Hepatocyte (in vitro differentiated cells): ENCODE measurements at regions not wholly inside any gene's neighbourhood (a gene's known extent, or its start where the extent isn't known, plus 50 kb on each side); places are given as distances from the start of the nearest gene placed in this dataset.

Source experiments
- EZH2 ChIP-seq: fragments of 200-600 bp; sonication (generic); IDR thresholded peaks from 2 replicates; pipeline ENCODE4 v1.6.1; 2016; ENCODE audit warnings: antibody characterized with exemption, mild to moderate bottlenecking, borderline replicate concordance
- EZH2phosphoT487 ChIP-seq: fragments of 200-600 bp; sonication (generic); IDR thresholded peaks from one replicate; pipeline ENCODE4 v1.6.1; 2018; ENCODE audit warnings: antibody characterized with exemption, mild to moderate bottlenecking, low read depth, moderate library complexity; ENCODE audit not compliant: unreplicated experiment, severe bottlenecking
- TF ChIP-seq, protein P1 (sequence below): fragments of 200-600 bp; sonication (generic); IDR thresholded peaks from 2 replicates; pipeline ENCODE4 v1.5.1; 2016; ENCODE audit warnings: antibody characterized with exemption, mild to moderate bottlenecking; ENCODE audit not compliant: poor library complexity

DNA sequence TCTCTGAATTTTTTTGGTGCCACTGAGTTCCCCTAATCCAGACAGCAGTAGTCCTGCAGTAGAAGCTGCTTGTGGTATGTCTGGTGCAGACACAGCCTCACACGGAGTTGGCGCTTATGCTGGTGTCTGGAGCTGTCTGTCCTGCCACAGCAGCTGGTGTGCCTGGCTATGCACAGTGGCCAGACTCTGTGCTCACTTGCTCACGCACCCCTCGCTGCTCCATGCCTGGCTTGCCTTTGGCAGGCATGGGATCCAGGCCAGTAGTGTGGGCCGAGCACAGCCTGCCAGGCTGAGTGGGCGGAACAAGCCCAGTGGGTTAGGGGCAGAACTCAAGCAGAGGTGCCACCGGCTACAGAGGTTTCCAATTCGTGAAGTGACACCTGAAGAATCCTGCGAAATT is 845.9 kb upstream of the PCDH9 start:
- TF ChIP-seq, protein P1, sequence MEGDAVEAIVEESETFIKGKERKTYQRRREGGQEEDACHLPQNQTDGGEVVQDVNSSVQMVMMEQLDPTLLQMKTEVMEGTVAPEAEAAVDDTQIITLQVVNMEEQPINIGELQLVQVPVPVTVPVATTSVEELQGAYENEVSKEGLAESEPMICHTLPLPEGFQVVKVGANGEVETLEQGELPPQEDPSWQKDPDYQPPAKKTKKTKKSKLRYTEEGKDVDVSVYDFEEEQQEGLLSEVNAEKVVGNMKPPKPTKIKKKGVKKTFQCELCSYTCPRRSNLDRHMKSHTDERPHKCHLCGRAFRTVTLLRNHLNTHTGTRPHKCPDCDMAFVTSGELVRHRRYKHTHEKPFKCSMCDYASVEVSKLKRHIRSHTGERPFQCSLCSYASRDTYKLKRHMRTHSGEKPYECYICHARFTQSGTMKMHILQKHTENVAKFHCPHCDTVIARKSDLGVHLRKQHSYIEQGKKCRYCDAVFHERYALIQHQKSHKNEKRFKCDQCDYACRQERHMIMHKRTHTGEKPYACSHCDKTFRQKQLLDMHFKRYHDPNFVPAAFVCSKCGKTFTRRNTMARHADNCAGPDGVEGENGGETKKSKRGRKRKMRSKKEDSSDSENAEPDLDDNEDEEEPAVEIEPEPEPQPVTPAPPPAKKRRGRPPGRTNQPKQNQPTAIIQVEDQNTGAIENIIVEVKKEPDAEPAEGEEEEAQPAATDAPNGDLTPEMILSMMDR, result no peak
- TF ChIP-seq EZH2, result no peak
- no peak for TF ChIP-seq EZH2phosphoT487
